ENCODE measurements at regions not wholly inside any gene's neighbourhood (a gene's known extent, or its start where the extent isn't known, plus 50 kb on each side); places are given as distances from the start of the nearest gene placed in this dataset.

- H2BK5ac ChIP-seq (ENCODE audit: low read length): no peak overlapping the region
- no peak overlapping the region for H2AK5ac ChIP-seq (ENCODE audit: low read depth, low read length)
- WGBS, 2 donors (ENCODE audit: extremely low coverage in 2 of 2, insufficient read length in 2 of 2, insufficient replicate concordance in 1 of 2): no CpG with 5 or more reads among the region's 3 CpGs
- peaks cover 0 to 8% of the 10 kb centered on the region in 2 donors for H3K4me1 ChIP-seq (ENCODE audit: control insufficient read depth in 2 of 2, insufficient read depth in 1 of 2, low read depth in 1 of 2, low read length in 2 of 2)
- no peak overlapping the region for H2AFZ ChIP-seq (ENCODE audit: low read length)
- no peak overlapping the region for H3K4me2 ChIP-seq (ENCODE audit: insufficient read depth, low read length, poor library complexity, severe bottlenecking)
- no peak overlapping the region for H3K18ac ChIP-seq (ENCODE audit: low read length)
- H3K27me3 ChIP-seq (ENCODE audit: control insufficient read depth in 3 of 3, insufficient read depth in 3 of 3, low read depth in 1 of 3, low read length in 3 of 3): peaks cover 0 to 13% (median 0%) of the 10 kb centered on the region in 3 experiments
- H3K9ac ChIP-seq (ENCODE audit: low read depth, low read length, poor library complexity): no peak overlapping the region
- no peak overlapping the region for H3K27ac ChIP-seq (replicated peaks; ENCODE audit: low read length)
- H2BK15ac ChIP-seq (ENCODE audit: low read length): no peak overlapping the region
- H3K23ac ChIP-seq (ENCODE audit: low read depth, low read length, poor library complexity): no peak overlapping the region
- H2BK12ac ChIP-seq (ENCODE audit: low read length): no peak overlapping the region
- DNase-seq (ENCODE audit: low spot score): no peak
- H3K4me3 ChIP-seq (ENCODE audit: low read length in 2 of 2): no peak overlapping the region
- H3K14ac ChIP-seq (ENCODE audit: low read length): no peak overlapping the region
- no peaks in the 10 kb centered on the region for H3K79me1 ChIP-seq (ENCODE audit: low read depth, low read length)
- no peak overlapping the region for H4K8ac ChIP-seq (ENCODE audit: low read depth, low read length)
- no peaks in the 10 kb centered on the region for H3K9me3 ChIP-seq (replicated peaks in 1 of 2; ENCODE audit: control insufficient read depth in 2 of 2, insufficient read depth in 1 of 2, low read depth in 1 of 2, low read length in 2 of 2)
- H3K4ac ChIP-seq (ENCODE audit: low read length): no peak overlapping the region
- no peak overlapping the region for H2BK120ac ChIP-seq (ENCODE audit: low read depth, low read length)
- no peaks in the 10 kb centered on the region for H3K36me3 ChIP-seq (replicated peaks in 1 of 2; ENCODE audit: control insufficient read depth in 2 of 2, insufficient read depth in 2 of 2, low read length in 2 of 2)
- no peak overlapping the region for H4K91ac ChIP-seq (ENCODE audit: low read depth, low read length, poor library complexity)
Measured at GRCh38 chr14:98910061-98910460, 361.9 kb downstream of the BCL11B start.

- H2BK120ac ChIP-seq (ENCODE audit: low read depth, low read length): no peak overlapping the region
Measured at GRCh38 chr14:98912655-98913054, 359.3 kb downstream of the BCL11B start.

GRCh38 chr14:98913967-98914650 is 357.9 kb downstream of the BCL11B start:
- Histone ChIP-seq H2BK120ac (ENCODE audit: low read depth, low read length) (no peak overlapping the region), H3K4me1 (ENCODE audit: control insufficient read depth in 2 of 2, insufficient read depth in 1 of 2, low read depth in 1 of 2, low read length in 2 of 2) (peaks cover 0 to 5% of the 10 kb centered on the region in 2 donors)
- no CpG with 5 or more reads among the region's 6 CpGs for WGBS, 2 donors (ENCODE audit: extremely low coverage in 2 of 2, insufficient read length in 2 of 2, insufficient replicate concordance in 1 of 2)

More at GRCh38 chr14:98912655-98913054, 359.3 kb downstream of the BCL11B start:
- no peak overlapping the region for H3K18ac ChIP-seq (ENCODE audit: low read length)
- H3K9ac ChIP-seq (ENCODE audit: low read depth, low read length, poor library complexity): no peak overlapping the region
- H2BK15ac ChIP-seq (ENCODE audit: low read length): no peak overlapping the region
- H3K23ac ChIP-seq (ENCODE audit: low read depth, low read length, poor library complexity): no peak overlapping the region
- no peaks in the 10 kb centered on the region for H3K36me3 ChIP-seq (replicated peaks in 1 of 2; ENCODE audit: control insufficient read depth in 2 of 2, insufficient read depth in 2 of 2, low read length in 2 of 2)
- no peak overlapping the region for H2AFZ ChIP-seq (ENCODE audit: low read length)
- H3K14ac ChIP-seq (ENCODE audit: low read length): no peak overlapping the region
- H2BK12ac ChIP-seq (ENCODE audit: low read length): no peak overlapping the region
- WGBS, 2 donors (ENCODE audit: extremely low coverage in 2 of 2, insufficient read length in 2 of 2, insufficient replicate concordance in 1 of 2): no CpG with 5 or more reads among the region's 2 CpGs
- H4K8ac ChIP-seq (ENCODE audit: low read depth, low read length): no peak overlapping the region
- no peak overlapping the region for H3K4me2 ChIP-seq (ENCODE audit: insufficient read depth, low read length, poor library complexity, severe bottlenecking)
- no peak overlapping the region for H3K27ac ChIP-seq (replicated peaks; ENCODE audit: low read length)
- no peak overlapping the region for H3K4me3 ChIP-seq (ENCODE audit: low read length in 2 of 2)
- no peak overlapping the region for H4K91ac ChIP-seq (ENCODE audit: low read depth, low read length, poor library complexity)
- H3K9me3 ChIP-seq (replicated peaks in 1 of 2; ENCODE audit: control insufficient read depth in 2 of 2, insufficient read depth in 1 of 2, low read depth in 1 of 2, low read length in 2 of 2): no peaks in the 10 kb centered on the region
- H2AK5ac ChIP-seq (ENCODE audit: low read depth, low read length): no peak overlapping the region
- H3K79me1 ChIP-seq (ENCODE audit: low read depth, low read length): no peaks in the 10 kb centered on the region
- no peaks in the 10 kb centered on the region for H3K27me3 ChIP-seq (ENCODE audit: control insufficient read depth in 3 of 3, insufficient read depth in 3 of 3, low read depth in 1 of 3, low read length in 3 of 3)
- no peak overlapping the region for H2BK5ac ChIP-seq (ENCODE audit: low read length)
- no peak for DNase-seq (ENCODE audit: low spot score)
- H3K4ac ChIP-seq (ENCODE audit: low read length): no peak overlapping the region
- peaks cover 0 to 5% of the 10 kb centered on the region in 2 donors for H3K4me1 ChIP-seq (ENCODE audit: control insufficient read depth in 2 of 2, insufficient read depth in 1 of 2, low read depth in 1 of 2, low read length in 2 of 2)

DNA sequence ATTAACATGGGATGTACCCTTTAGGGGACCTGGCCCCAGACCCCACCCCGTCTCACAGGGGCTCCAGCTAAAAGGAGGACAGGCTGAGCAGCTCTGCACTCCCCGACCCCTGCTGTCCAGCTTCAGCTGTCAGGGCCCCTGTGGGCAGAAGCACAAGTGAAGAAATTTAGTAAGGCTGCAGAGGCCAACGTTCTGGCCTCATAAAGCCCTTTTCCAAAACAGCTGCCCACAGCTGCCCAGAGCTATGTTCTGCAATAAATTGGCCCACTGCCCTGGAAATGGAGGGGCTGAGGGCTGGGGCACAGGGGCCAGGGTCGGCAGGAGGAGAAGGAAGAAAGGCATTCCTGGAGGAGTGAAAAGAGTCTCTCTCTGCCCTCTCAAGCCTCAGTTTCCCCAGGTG is 357.1 kb downstream of the BCL11B start:
- H3K36me3 ChIP-seq (replicated peaks in 1 of 2; ENCODE audit: control insufficient read depth in 2 of 2, insufficient read depth in 2 of 2, low read length in 2 of 2): no peaks in the 10 kb centered on the region
- no peak overlapping the region for H3K4me3 ChIP-seq (ENCODE audit: low read length in 2 of 2)
- no peaks in the 10 kb centered on the region for H3K27me3 ChIP-seq (ENCODE audit: control insufficient read depth in 3 of 3, insufficient read depth in 3 of 3, low read depth in 1 of 3, low read length in 3 of 3)
- H2BK15ac ChIP-seq (ENCODE audit: low read length): no peak overlapping the region
- no peaks in the 10 kb centered on the region for H3K9me3 ChIP-seq (replicated peaks in 1 of 2; ENCODE audit: control insufficient read depth in 2 of 2, insufficient read depth in 1 of 2, low read depth in 1 of 2, low read length in 2 of 2)
- H3K4me1 ChIP-seq (ENCODE audit: control insufficient read depth in 2 of 2, insufficient read depth in 1 of 2, low read depth in 1 of 2, low read length in 2 of 2): peaks cover 0 to 5% of the 10 kb centered on the region in 2 donors
- no peak overlapping the region for H2BK120ac ChIP-seq (ENCODE audit: low read depth, low read length)
- no peak overlapping the region for H3K14ac ChIP-seq (ENCODE audit: low read length)
- no CpG with 5 or more reads among the region's 4 CpGs for WGBS, 2 donors (ENCODE audit: extremely low coverage in 2 of 2, insufficient read length in 2 of 2, insufficient replicate concordance in 1 of 2)
- H4K91ac ChIP-seq (ENCODE audit: low read depth, low read length, poor library complexity): no peak overlapping the region
- no peak overlapping the region for H3K4me2 ChIP-seq (ENCODE audit: insufficient read depth, low read length, poor library complexity, severe bottlenecking)
- no peak overlapping the region for H3K9ac ChIP-seq (ENCODE audit: low read depth, low read length, poor library complexity)
- H3K27ac ChIP-seq (replicated peaks; ENCODE audit: low read length): no peak overlapping the region
- H3K79me1 ChIP-seq (ENCODE audit: low read depth, low read length): no peaks in the 10 kb centered on the region
- no peak overlapping the region for H2AFZ ChIP-seq (ENCODE audit: low read length)
- H3K18ac ChIP-seq (ENCODE audit: low read length): peak overlapping the region; percentile 45
- H2BK12ac ChIP-seq (ENCODE audit: low read length): no peak overlapping the region
- no peak overlapping the region for H3K23ac ChIP-seq (ENCODE audit: low read depth, low read length, poor library complexity)
- H4K8ac ChIP-seq (ENCODE audit: low read depth, low read length): no peak overlapping the region
- H3K4ac ChIP-seq (ENCODE audit: low read length): no peak overlapping the region
- no peak overlapping the region for H2AK5ac ChIP-seq (ENCODE audit: low read depth, low read length)
- DNase-seq (ENCODE audit: low spot score): no peak
- no peak overlapping the region for H2BK5ac ChIP-seq (ENCODE audit: low read length)

More at GRCh38 chr14:98913967-98914650, 357.9 kb downstream of the BCL11B start:
- Histone ChIP-seq H3K18ac (ENCODE audit: low read length) (peak overlapping the region; percentile 38), H2BK15ac (ENCODE audit: low read length) (no peak overlapping the region), H2BK12ac (ENCODE audit: low read length) (no peak overlapping the region), H4K8ac (ENCODE audit: low read depth, low read length) (no peak overlapping the region), H2AFZ (ENCODE audit: low read length) (peak overlapping the region; percentile 9), H3K27me3 (ENCODE audit: control insufficient read depth in 3 of 3, insufficient read depth in 3 of 3, low read depth in 1 of 3, low read length in 3 of 3) (no peaks in the 10 kb centered on the region), H3K4me2 (ENCODE audit: insufficient read depth, low read length, poor library complexity, severe bottlenecking) (no peak overlapping the region), H3K36me3 (replicated peaks in 1 of 2; ENCODE audit: control insufficient read depth in 2 of 2, insufficient read depth in 2 of 2, low read length in 2 of 2) (no peaks in the 10 kb centered on the region), H3K4me3 (ENCODE audit: low read length in 2 of 2) (no peak overlapping the region), H3K14ac (ENCODE audit: low read length) (no peak overlapping the region), H3K23ac (ENCODE audit: low read depth, low read length, poor library complexity) (no peak overlapping the region), H3K9me3 (replicated peaks in 1 of 2; ENCODE audit: control insufficient read depth in 2 of 2, insufficient read depth in 1 of 2, low read depth in 1 of 2, low read length in 2 of 2) (no peaks in the 10 kb centered on the region), H2AK5ac (ENCODE audit: low read depth, low read length) (no peak overlapping the region), H3K27ac (replicated peaks; ENCODE audit: low read length) (no peak overlapping the region), H3K9ac (ENCODE audit: low read depth, low read length, poor library complexity) (no peak overlapping the region), H4K91ac (ENCODE audit: low read depth, low read length, poor library complexity) (no peak overlapping the region), H3K4ac (ENCODE audit: low read length) (no peak overlapping the region), H2BK5ac (ENCODE audit: low read length) (no peak overlapping the region), H3K79me1 (ENCODE audit: low read depth, low read length) (no peaks in the 10 kb centered on the region)
- no peak for DNase-seq (ENCODE audit: low spot score)
